Stimulated activated CD4-positive, alpha-beta T cell treated with anti-CD3 and anti-CD28 coated beads, Interleukin-4, amount 100 ng/mL, for 1 hour (primary cell): ENCODE measurements at regions not wholly inside any gene's neighbourhood (a gene's known extent, or its start where the extent isn't known, plus 50 kb on each side); places are given as distances from the start of the nearest gene placed in this dataset.
"Not testable (repeated sequence)": the region's sequence is repeated elsewhere in the genome, so short reads cannot be mapped to it uniquely, and the experiment has no call there.

Source experiments
- DNase-seq: peaks from one replicate; pipeline ENCODE4 v3.0.0-alpha.2; 2020

DNA sequence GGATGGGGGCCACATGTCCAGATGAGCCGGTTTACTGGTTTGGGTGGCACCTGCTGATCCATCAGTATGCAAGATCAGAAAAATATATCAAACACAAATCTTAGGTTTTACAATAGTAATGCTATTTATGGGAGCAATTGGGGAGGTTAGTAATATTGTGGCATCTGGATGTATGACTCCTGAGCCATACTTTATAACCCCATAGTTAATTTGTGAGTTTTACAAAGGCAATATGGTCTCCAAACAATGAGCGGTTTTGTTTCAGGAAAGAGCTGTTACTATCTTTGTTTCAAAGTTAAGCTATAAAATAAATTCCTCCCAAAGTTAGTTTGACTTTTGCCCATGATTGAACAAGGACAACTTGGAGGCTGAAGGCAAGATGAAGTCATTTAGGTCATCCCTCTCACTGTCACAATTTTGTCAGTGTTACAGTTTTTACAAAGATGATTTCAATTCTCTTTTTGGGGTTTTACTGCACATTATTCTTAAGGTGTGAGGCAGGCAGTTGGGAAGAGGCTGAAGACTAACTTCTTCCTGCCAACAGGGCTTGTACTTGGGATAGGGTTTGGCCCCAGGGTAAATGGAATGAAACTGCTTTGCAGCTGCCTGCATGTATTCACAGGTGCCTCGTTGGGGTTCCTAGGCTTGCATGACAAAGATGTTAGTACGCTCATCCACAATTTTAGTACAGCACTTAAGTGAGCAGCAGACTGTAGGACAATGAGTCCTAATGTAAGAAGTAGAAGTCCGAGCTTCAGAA is 296.6 kb upstream of the NDN start:
- DNase-seq: no peak

DNA sequence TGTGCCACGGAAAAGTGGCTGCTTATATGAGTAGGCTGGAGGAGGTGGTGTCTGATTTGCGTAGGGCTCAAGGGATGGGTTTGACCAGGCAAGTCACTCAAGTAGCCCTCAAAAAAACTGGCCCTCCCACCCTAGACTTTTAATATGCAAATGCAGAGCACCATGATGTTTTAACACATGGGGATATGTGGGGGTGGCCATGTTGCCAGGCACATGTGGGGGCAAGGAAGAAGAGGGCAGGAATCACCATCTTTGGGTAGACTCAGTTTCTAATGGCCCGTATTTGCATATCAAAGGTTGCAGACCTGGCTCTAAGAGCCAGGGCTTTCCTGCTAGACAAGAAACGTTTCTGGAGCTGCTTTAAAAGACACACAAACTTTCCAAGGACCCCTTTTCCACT is 307.2 kb upstream of the NDN start:
- DNase-seq: no peak

DNA sequence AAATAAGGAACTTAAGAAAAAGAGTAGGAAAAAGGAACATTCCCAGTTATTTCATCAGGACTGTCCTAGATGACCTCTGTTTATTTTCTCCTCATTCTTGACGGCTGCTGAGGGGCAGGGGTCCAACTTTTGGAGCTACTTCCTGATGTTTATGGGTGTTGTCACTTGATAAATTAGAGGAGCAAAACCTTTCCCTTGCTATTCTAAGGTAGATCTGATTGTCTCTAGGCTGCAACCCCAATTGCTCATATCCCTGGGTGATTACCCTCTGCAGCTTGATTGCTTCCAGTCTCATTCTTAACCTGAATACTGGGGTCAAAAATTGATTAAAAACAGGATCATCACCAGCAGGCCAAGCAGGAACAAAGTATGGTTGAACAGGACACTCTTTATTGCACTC is 311.0 kb upstream of the NDN start:
- DNase-seq: no peak

DNA sequence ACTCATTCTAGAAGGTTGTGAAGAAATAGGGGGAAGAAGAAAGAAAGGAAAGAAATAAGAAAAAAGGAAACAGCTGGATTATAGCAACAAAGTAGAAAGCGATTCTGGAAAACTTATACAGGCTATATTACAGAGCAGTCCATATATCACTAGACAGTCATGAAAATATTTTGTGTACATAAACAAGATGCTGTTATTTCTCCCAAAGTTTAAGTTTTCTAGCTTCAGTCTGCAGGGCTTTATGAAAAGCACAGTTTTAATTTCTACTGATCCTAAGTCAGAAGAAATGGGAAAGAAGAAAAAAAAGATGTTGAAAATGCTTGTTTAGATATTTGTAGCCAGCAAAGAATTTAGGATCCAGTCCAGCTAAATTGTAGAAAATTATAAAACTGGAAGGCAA is 321.4 kb upstream of the NDN start:
- DNase-seq: no peak

DNA sequence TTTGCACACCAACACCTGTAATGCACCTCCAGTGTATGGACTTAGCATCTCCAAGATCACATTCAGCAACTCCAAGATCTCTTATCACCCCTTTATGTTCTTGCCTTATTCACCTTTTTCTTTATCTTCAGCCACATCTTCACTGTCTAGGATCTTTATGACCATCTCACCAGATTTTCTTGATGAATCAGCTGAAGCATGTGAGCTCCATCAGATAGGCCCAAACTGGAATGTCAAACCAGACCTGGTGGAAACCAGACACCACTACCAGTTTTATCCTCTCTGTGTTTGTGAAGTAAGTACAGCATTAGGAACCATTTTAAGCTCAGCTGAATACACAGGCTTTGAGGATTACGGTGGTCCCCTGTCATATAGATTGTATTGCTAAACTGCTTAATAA is 330.4 kb upstream of the NDN start:
- DNase-seq: no peak

DNA sequence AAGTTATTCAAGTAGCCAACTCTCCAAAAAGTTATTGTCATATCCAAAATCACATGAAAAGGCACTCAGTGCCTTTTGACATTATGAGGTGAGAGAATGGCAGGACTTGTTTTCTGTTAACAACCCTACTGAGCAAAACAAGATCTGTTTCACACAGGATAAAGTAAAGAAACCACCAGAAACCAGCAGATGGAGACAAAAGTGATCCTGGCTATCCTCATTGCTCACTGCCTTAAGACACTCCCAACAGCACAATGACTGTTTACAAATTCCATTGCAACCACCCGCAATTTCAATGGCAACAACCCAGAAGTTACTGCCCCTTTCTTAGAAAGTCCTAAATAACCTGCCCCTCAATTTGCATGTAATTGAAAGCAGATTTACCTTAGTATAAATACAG is 352.6 kb upstream of the NDN start:
- DNase-seq: no peak

DNA sequence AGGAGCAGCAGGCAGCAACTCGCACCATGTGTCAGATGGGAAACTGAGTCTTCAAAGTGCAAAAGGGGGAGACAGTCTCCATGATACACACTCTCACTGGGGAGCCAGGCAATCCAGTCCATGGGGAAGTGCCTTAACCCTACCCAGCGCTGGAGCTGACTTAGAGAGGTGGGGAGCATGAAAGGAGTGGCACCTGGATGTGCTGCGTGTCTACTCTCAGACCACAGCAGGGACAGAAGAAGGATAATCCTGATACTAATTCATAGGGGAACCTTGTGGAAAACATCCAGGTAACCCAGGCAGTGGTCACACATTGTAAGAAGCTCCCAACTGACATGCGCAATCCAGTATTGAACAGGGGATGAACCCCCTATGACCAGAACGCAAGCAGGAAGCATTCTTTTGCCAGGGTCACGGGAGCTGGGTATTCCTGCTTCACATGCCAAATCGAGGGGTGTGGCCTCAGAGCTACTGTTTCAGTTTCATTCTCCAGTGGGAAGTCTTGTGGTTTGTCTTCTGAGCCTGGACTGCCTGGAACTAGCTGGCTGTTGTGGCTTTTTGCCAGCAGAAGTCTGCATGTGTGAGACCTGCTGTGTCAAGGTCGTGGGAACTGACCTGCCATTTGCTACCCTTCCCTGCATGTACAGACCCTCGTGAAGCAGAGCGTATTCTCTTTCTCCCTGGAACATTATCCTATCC is 367.6 kb upstream of the NDN start:
- no peak for DNase-seq

DNA sequence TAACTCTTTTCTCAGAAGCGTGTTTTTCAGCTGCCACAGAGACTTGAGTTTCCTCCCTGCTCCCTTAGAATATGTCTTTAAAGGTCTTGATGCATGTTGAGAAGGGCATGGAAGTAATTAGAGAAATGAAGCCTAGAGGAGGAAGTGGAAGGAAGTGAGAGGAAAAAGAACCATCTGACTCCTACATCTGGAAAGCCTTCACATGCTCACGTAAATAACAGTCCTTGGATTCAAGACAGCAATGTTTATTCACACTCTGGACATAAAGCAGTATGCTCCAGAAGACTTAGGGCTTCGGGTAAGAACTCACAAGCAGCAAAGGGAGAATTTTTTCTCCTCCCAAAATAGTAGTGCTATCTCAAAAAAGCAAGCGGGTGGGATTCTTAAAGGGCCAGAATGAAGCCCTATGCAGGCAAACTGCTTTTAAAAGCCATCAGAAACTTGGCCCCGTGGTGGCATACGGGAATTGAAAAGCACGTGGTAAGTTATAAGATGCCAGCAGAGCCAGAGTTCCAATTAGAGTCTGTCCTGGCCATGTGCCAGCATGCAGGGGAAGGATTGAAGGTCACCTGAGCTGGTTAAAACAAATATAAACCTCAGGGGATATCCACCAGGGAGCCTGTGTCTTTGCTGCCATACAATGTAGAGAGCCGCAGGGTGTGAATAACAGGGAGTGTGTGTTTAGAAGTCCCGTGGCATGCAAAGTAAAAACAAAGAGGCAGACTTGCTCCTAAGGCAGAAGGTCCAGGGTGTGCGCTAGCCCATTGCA is 380.8 kb upstream of the NDN start:
- no peak for DNase-seq

DNA sequence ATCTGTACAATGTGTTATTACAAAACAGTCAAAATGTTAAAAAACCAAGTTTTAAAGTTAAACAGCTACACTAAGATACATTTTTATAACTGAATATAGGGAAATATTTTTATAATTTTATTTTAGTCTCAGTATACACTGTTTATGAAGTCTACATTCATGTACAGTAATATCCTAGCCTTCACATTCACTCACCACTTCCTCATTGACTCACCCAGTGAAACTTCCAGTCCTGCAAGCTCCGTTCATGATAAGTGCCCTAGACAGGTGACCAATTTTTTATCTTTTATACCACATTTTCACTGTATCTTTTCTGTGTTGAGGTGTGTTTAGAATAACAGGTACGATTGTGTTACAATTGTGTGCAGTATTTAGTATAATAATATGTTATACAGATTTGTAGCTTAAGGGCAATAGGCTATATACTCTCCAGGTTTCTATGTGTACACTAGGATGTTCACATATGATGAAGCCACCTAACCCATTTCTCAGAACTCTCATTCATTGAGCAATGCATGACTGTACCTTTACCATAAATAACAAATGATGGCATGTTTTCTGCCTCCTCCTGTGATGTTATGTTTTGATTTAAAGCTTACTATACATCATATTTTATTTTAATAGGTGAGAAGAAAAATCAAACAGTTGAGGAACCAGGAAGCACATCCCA is 388.4 kb upstream of the NDN start:
- no peak for DNase-seq

DNA sequence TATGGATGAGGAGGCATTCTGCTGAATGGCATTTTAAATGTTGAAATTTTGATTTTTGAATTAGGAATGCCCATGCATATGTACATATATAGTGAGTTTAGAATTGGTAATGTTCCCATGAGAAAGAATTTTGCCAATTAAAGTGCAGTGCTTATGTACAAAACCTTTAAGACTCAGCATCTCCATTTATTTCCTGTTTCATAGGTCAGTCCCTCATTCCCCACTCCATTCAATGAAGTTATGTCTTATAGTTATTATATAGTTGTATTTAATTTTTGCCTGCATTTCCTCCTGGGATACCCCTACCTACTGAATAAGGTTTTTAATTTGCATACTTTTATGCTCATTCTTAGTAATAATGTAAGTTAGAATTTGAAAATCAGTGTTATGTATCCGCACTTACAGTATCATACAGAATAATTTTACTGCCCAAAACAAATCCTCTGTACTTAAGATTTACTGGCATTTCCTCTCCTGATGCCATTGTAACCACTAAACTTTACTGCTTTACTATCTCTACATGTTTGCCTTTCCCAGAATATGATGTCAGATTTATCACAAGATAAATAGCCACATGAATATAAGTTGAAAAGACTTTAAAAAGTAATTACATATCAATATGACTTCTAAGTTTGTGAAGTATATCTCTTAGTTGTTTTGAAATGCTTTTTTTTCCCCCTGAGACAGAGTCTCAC is 389.1 kb upstream of the NDN start:
- DNase-seq: no peak

DNA sequence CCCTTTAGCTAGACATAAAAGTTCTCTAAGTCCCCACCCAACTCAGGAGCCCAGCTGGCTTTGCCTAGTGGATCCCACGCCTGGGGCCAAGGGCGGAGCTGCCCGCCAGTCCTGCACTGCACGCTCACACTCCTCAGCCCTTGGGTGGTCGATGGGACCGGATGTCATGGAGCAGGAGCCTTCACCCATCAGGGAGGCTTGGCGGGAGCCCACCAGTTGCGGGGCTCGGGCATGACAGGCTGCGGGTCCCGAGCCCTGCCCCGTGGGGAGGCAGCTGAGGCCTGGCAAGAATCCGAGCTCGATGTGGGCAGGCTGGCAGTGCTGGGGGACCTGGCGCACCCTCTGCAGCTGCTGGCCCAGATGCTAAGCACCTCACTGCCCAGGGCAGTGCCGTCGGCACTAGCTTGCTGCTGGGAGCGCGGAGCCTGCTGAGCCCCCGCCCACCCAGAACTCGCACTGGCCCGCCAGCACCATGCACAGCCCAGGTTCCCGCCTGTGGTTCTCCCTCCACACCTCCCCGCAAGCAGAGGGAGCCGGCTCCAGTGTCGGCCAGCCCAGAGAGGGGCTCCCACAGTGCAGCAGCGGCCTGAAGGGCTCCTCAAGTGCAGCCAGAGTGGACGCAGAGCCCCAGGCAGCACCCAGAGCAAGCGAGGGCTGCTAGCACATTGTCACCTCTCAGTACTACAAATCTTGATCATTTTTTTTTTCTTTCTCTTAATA is 391.4 kb upstream of the NDN start:
- no peak for DNase-seq

DNA sequence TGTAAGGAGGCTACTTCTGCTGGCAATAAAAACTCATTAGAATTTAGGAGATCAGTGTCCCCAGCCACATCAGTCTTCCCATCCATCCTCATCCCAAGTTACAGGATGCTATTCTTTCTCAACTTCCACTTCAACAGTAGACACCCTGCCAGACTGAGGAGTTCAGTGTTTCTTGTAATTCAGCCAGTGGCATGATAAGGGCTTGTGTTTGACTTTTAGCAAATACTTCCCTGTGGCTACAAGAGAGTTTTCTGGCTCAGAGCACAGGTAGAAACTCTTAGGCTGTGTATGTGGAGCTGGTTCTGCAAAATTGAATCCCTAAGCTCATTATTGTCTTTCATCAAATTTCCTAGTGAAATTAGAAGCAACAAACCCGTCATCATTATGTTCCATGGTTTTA is 401.8 kb upstream of the NDN start:
- DNase-seq: not testable (repeated sequence)

DNA sequence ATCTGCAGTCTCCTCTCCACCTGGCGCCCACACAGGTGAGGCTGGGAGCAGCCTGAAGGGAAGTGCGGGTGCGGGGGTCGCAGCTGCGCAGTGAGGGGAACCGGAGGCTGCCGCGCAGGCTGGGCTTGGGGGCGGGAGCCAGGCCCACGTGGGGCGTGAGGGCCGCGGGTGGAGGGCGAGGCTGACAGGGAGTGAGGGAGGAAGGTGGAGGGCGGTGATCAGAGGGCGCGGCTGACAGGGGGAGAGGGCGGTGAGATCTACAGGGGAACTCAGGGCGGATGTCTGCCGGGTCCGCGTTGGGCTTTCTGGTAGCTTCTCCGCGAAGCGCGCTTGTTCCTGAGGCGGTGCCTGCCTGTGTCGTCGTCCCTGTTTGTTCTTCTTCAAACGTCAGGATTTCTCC is 414.4 kb upstream of the NDN start:
- DNase-seq: not testable (repeated sequence)

DNA sequence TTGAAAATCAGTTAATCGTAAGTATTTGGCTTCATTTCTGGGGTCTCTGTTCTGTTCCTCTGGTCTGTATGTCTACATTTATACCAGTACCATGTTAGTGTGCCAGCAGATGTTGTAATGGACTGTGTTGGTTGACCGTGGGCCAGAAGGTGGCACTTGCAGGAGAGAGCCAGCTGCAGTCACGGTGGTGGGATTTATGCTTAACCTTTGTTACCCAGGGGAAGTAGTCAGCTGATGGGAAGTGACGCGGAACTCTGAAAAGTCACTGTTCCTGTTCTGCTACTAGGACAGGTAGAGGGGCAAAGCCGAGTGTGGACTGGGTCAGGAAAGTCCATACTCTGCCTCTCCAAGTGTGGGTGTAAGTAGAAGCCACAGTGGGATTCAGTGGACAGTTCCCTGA is 420.4 kb upstream of the NDN start:
- not testable (repeated sequence) for DNase-seq

DNA sequence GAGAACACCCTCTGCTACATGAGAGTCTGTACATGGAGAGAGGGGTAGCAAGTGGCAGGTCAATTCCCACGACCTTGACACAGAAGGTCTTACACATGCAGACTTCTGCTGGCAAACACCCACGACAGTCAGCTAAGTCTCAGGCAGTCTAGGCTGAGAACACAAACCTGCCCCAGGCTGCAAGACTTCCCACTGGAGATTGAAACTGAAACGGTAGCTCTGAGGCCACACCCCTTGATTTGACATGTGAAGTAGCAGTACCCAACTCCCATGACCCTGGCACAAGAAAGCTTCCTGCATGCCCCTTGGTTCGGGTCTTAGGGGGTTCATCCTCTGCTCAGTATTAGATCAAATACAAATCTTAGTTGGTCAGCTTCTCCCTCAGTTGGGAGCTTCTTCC is 420.8 kb upstream of the NDN start:
- DNase-seq: not testable (repeated sequence)

DNA sequence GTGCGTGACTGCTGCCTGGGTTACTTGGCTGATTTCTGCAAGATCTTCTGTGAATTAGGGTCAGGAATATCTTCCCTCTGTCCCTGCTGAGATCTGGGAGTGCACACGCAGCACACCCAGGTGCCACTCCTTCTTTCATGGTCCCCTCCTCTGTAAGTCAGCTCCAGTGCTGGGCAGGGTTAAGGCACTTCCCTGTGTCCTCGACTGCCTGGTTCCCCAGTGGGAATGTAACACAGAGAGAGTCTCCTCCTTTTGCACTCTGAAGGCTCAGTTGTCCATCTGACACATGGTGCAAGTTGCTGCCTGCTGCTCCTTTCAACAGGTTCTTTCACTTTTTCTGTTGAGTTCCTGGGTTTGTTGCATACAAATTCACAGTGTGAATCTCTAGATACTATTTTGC is 421.2 kb upstream of the NDN start:
- DNase-seq: not testable (repeated sequence)

DNA sequence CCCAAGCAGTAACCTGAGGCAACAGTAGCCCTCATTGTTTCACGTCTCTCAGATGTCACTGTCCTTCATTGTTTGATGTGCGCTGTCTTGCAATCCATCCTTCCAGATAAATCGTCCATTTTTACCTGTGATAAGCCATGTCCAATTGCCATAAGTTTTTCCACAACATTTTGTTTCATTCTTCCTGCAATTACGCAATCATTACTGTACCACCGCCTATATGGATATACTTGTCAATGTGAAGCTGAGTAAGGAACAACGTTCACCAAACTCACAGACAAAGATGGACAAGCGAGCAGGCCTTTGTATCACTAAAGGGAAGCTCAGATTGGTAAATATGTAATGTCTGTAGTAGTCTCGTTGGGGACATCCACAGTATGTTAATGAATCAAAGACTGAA is 452.5 kb upstream of the NDN start:
- not testable (repeated sequence) for DNase-seq

DNA sequence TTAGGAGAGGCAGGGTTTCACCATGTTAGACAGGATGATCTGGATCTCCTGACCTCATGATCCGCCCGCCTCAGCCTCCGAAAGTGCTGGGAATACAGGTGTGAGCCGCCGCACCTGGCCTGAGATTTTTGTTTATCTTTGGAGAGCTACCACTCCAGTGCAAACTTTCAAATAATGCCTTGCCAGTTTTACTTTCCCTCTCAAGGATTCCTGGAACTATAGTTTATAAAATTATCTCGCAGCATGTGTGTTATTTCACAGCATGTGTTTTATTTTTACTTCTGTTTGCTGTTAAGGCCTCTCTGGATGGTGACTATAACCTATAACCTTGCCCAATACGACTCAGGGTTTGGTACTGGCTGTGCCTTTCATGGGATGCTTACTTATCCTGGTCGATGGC is 458.0 kb upstream of the NDN start:
- not testable (repeated sequence) for DNase-seq

DNA sequence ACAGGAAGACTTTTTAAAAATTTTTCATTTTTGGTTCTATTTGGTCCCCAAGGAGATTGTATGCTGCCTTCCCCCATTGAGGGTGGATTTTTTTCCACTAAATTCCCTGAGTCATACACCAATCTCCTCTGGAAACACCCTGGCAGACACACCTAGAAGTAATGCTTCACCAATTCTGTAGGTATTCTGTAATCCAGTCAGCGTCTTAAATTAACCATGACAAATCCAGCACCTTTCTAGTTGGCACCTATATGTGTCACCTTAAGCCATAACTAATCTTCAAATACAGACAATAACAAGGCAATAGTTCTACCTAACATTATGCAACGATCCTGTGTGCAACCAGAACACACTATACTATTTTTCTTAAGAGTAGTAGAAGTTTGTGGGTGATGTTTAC is 459.1 kb upstream of the NDN start:
- DNase-seq: no peak

DNA sequence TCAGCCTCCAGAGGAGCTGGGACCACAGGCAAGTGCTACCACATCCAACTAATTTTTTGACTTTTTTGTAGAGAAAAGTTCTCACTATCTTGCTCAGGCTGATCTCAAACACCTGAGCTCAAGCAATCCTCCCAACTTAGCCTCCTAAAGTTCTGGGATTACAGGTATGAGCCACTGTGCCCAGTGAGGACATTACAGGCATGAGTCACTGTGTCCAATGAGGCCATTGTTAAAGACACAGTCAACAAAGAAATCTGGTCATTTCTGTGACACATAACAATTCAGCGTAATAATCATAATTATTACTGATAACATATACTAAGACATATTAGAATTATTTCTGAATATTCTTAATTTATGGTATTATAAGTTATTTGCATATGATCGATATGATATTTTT is 463.4 kb upstream of the NDN start:
- DNase-seq: no peak

DNA sequence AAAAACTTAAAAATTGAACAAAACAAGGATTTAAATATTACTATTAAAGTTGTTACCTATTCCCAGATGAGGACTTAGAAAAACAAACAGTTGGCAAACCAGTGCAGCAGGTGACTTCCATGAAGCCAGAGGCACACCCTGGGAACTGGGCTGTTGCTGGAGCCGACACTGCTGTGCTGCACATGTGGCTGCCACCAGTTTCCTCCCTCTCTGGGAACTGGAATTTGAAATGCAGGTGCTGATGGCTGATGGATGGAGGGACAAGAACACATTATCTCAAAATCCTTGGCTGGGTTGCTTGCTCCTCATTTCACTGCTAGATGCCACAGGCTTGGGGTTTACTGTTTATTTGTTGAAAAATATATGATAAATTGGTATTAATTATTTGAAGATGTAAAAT is 471.2 kb upstream of the NDN start:
- not testable (repeated sequence) for DNase-seq

DNA sequence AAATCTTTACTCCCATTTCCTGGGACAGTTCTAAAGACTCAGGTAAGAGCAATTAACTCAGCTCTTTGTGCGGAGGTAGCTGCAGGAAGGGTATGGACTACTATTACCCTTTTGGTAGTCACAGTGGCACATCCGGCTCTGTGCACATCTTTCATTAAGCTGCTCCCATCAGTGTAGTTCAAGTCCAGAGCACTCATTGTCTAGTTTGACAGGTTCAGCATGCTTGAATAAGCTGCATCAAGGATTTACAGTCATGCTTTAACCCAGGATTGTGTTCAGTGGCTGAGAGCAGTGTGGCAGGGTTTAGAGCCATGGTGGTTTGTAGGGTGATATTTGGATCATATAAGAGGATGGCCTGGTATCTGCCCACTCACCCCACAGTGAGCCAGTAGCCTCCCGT is 478.4 kb upstream of the NDN start:
- not testable (repeated sequence) for DNase-seq
